SU-DHL-6 (cell line): ENCODE measurements at regions not wholly inside any gene's neighbourhood (a gene's known extent, or its start where the extent isn't known, plus 50 kb on each side); places are given as distances from the start of the nearest gene placed in this dataset.

Experiments used
- H2AFZ ChIP-seq: fragments of 200-600 bp; sonication (generic); 2 replicates; pipeline ENCODE4 v1.6.1; 2014; ENCODE audit warnings: low read depth, mild to moderate bottlenecking, moderate library complexity, mixed read lengths, antibody characterized with exemption, low read length; ENCODE audit not compliant: severe bottlenecking
- H3F3A ChIP-seq: fragments of 200-600 bp; shearing (Covaris generic); 2 replicates; pipeline ENCODE4 v1.6.0; 2016; ENCODE audit warnings: antibody characterized with exemption, mild to moderate bottlenecking; ENCODE audit not compliant: insufficient read depth
- H3K27ac ChIP-seq: fragments of 200-600 bp; sonication (generic); 2 replicates; pipeline ENCODE4 v1.5.1; 2016; ENCODE audit warnings: low read depth, mild to moderate bottlenecking, low read length, moderate library complexity, mixed read lengths
- H3K27me3 ChIP-seq: fragments of 200-600 bp; sonication (generic), shearing (Covaris generic); 2 replicates; pipeline ENCODE4 v1.6.0; 2014; ENCODE audit warnings: mild to moderate bottlenecking, low read length
- H3K36me3 ChIP-seq: fragments of 200-600 bp; sonication (generic); 2 replicates; pipeline ENCODE4 v1.6.1; 2014; ENCODE audit warnings: mild to moderate bottlenecking, low read length, mixed read lengths
- H3K4me2 ChIP-seq: fragments of 300-600, 200-600 bp; shearing (Covaris generic), sonication (generic); 2 replicates; pipeline ENCODE4 v1.6.0; 2014; ENCODE audit warnings: low read length, low read depth, mild to moderate bottlenecking; ENCODE audit not compliant: poor library complexity, severe bottlenecking
- H3K4me3 ChIP-seq: fragments of 200-600 bp; sonication (generic); 2 replicates; pipeline ENCODE4 v1.5.1; 2014; ENCODE audit warnings: antibody characterized with exemption, low read length, mild to moderate bottlenecking, mixed read lengths; ENCODE audit not compliant: insufficient read depth, poor library complexity, severe bottlenecking
- H3K79me2 ChIP-seq: fragments of 200-600 bp; sonication (generic); 2 replicates; pipeline ENCODE4 v1.6.1; 2014; ENCODE audit warnings: mild to moderate bottlenecking, low read length, moderate library complexity; ENCODE audit not compliant: insufficient read depth
- H3K9ac ChIP-seq: fragments of 200-600 bp; sonication (generic); 2 replicates; pipeline ENCODE4 v1.7.0; 2014; ENCODE audit warnings: mild to moderate bottlenecking, low read length
- H3K9me2 ChIP-seq: fragments of 200-600 bp; sonication (generic); replicated peaks from 2 replicates; pipeline ENCODE4 v1.6.1; 2014; ENCODE audit warnings: low read length; ENCODE audit not compliant: insufficient read depth
- H3K9me3 ChIP-seq: fragments of 200-600 bp; sonication (generic); 2 replicates; pipeline ENCODE4 v1.6.1; 2014; ENCODE audit warnings: low read length, mixed read lengths; ENCODE audit not compliant: insufficient read depth
- H4K20me1 ChIP-seq: fragments of 200-600 bp; sonication (generic); 2 replicates; pipeline ENCODE4 v1.6.1; 2014; ENCODE audit warnings: low read depth, mild to moderate bottlenecking, antibody characterized with exemption, low read length, moderate library complexity, mixed read lengths
- EZH2phosphoT487 ChIP-seq: fragments of 200-600 bp; sonication (generic), shearing (Covaris generic); conservative IDR thresholded peaks from 2 replicates; pipeline ENCODE4 v1.6.1; 2018; ENCODE audit warnings: mild to moderate bottlenecking, antibody characterized with exemption, low read length, moderate library complexity, mixed read lengths
- TF ChIP-seq, protein P1 (sequence below): fragments of 200-600 bp; sonication (generic); IDR thresholded peaks from one replicate; pipeline ENCODE4 v1.5.1; 2017; ENCODE audit warnings: antibody characterized with exemption, mild to moderate bottlenecking, low read length, moderate library complexity; ENCODE audit not compliant: insufficient read depth, poor library complexity, severe bottlenecking

- Histone ChIP-seq H3F3A (no peaks in the 10 kb centered on the region), H3K4me3 (no peak overlapping the region), H3K79me2 (no peaks in the 10 kb centered on the region), H2AFZ (no peak overlapping the region), H3K4me2 (no peak overlapping the region), H4K20me1 (no peaks in the 10 kb centered on the region), H3K9ac (no peak overlapping the region), H3K36me3 (no peaks in the 10 kb centered on the region), H3K27ac (no peak overlapping the region), H3K9me2 (no peaks in the 10 kb centered on the region), H3K9me3 (no peaks in the 10 kb centered on the region), H3K27me3 (no peaks in the 10 kb centered on the region)
- no peak for TF ChIP-seq EZH2phosphoT487
- TF ChIP-seq, protein P1, sequence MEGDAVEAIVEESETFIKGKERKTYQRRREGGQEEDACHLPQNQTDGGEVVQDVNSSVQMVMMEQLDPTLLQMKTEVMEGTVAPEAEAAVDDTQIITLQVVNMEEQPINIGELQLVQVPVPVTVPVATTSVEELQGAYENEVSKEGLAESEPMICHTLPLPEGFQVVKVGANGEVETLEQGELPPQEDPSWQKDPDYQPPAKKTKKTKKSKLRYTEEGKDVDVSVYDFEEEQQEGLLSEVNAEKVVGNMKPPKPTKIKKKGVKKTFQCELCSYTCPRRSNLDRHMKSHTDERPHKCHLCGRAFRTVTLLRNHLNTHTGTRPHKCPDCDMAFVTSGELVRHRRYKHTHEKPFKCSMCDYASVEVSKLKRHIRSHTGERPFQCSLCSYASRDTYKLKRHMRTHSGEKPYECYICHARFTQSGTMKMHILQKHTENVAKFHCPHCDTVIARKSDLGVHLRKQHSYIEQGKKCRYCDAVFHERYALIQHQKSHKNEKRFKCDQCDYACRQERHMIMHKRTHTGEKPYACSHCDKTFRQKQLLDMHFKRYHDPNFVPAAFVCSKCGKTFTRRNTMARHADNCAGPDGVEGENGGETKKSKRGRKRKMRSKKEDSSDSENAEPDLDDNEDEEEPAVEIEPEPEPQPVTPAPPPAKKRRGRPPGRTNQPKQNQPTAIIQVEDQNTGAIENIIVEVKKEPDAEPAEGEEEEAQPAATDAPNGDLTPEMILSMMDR: no peak
These were observed 71.7 kb downstream of the C16orf95 start for GRCh38 chr16:87245511-87245910.

DNA sequence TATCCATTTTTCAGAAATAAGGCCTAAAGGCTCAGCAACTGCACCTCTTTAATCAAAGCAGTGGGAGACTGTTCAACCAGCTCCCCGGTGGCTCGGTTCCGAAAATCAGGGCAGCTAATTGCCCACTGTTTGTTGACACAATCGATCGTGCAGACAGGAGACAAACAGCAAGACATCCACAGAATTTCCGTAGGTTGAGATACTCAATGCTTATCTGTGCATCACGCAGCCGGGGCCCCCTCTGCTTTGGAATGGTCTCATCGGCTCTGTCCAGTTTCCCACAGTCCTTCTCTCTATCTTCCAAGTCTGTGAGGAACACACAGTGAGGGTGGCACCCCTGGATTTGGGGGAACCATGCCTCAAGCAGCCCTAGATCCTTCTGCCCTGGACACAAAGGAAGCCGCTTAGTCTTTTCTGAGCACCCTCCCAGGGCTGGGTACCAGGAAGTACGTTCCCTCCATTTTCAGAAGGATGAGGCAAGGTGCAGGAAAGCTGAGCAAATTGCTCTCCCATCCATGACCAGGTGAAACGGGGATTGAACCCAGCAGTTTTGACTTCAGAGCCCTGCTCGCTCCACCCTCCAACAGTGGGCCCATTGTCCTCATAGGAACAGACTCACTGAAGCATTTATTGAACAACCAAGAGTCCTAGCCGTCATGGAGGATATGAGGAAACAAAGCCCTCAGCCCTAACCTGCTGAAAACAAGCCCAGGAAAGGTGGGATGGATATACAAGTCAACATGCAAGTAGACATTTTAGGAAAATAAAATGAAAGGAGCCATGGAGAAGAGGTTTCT lies 70.7 kb downstream of the C16orf95 start:
- H2AFZ ChIP-seq: no peak overlapping the region
- H3K36me3 ChIP-seq: no peaks in the 10 kb centered on the region
- no peaks in the 10 kb centered on the region for H3F3A ChIP-seq
- no peaks in the 10 kb centered on the region for H3K27me3 ChIP-seq
- no peak overlapping the region for H3K4me2 ChIP-seq
- TF ChIP-seq, protein P1: no peak
- TF ChIP-seq EZH2phosphoT487: no peak
- H3K9me3 ChIP-seq: no peaks in the 10 kb centered on the region
- H3K9me2 ChIP-seq: no peaks in the 10 kb centered on the region
- no peak overlapping the region for H3K27ac ChIP-seq
- H3K4me3 ChIP-seq: no peak overlapping the region
- no peak overlapping the region for H3K9ac ChIP-seq
- H4K20me1 ChIP-seq: no peaks in the 10 kb centered on the region
- H3K79me2 ChIP-seq: no peaks in the 10 kb centered on the region

- H3K9me2 ChIP-seq: no peaks in the 10 kb centered on the region
- no peaks in the 10 kb centered on the region for H3K9me3 ChIP-seq
- H3K9ac ChIP-seq: no peak overlapping the region
- H3K36me3 ChIP-seq: no peaks in the 10 kb centered on the region
- H3F3A ChIP-seq: no peaks in the 10 kb centered on the region
- TF ChIP-seq EZH2phosphoT487: no peak
- TF ChIP-seq, protein P1: no peak
- H3K79me2 ChIP-seq: no peaks in the 10 kb centered on the region
- H2AFZ ChIP-seq: no peak overlapping the region
- H3K27me3 ChIP-seq: no peaks in the 10 kb centered on the region
- H3K4me3 ChIP-seq: no peak overlapping the region
- H4K20me1 ChIP-seq: no peaks in the 10 kb centered on the region
- H3K4me2 ChIP-seq: no peak overlapping the region
- H3K27ac ChIP-seq: no peak overlapping the region
These were observed 68.5 kb downstream of the C16orf95 start for GRCh38 chr16:87248714-87249113.
